ENCODE measurements at regions not wholly inside any gene's neighbourhood (a gene's known extent, or its start where the extent isn't known, plus 50 kb on each side); places are given as distances from the start of the nearest gene placed in this dataset.

GRCh38 chr13:73413656-73414055, 354.9 kb downstream of the KLF5 start:
- Histone ChIP-seq H3K4me2 (ENCODE audit: low read length) (no peak overlapping the region), H3K27ac (ENCODE audit: low read depth, low read length) (no peak overlapping the region), H3K4me1 (ENCODE audit: insufficient read depth, low read length) (no peaks in the 10 kb centered on the region), H3K4me3 (ENCODE audit: insufficient read depth, low read depth, low read length) (no peak overlapping the region), H3K27me3 (ENCODE audit: insufficient read depth, low read length) (no peaks in the 10 kb centered on the region), H3K9me3 (ENCODE audit: insufficient read depth, low read depth, low read length) (no peaks in the 10 kb centered on the region), H3K36me3 (ENCODE audit: insufficient read depth, low read length) (no peaks in the 10 kb centered on the region), H3K9ac (ENCODE audit: low read length) (no peak overlapping the region), H2AFZ (ENCODE audit: low read depth, low read length) (no peak overlapping the region), H4K20me1 (ENCODE audit: insufficient read depth, low read length) (no peaks in the 10 kb centered on the region), H3K79me2 (ENCODE audit: insufficient read depth, low read length) (no peaks in the 10 kb centered on the region)
- FAIRE-seq (no peak), DNase-seq (ENCODE audit: low read depth) (no peak)
- Mint-ChIP-seq H3K4me1 (ENCODE audit: low read depth, unreplicated experiment) (peaks cover 9% of the 10 kb centered on the region), H3K9me3 (ENCODE audit: unreplicated experiment) (no peaks in the 10 kb centered on the region), H3K27ac (ENCODE audit: unreplicated experiment) (no peak overlapping the region), H3K27me3 (ENCODE audit: low read depth, unreplicated experiment) (no peaks in the 10 kb centered on the region), H3K4me3 (ENCODE audit: unreplicated experiment) (no peak overlapping the region), H3K36me3 (ENCODE audit: low read depth, unreplicated experiment) (no peaks in the 10 kb centered on the region)
- TF ChIP-seq EZH2 (IDR thresholded peaks at IDR 0.05; ENCODE audit: insufficient read depth, low read length) (no peak), CTCF (IDR thresholded peaks at IDR 0.05; ENCODE audit: insufficient read depth, low read depth, low read length) (no peak)

- H3K79me2 ChIP-seq (ENCODE audit: insufficient read depth, low read length): no peaks in the 10 kb centered on the region
- H3K27me3 Mint-ChIP-seq (ENCODE audit: low read depth, unreplicated experiment): no peaks in the 10 kb centered on the region
- no peak overlapping the region for H2AFZ ChIP-seq (ENCODE audit: low read depth, low read length)
- H3K4me3 Mint-ChIP-seq (ENCODE audit: unreplicated experiment): no peak overlapping the region
- TF ChIP-seq CTCF (IDR thresholded peaks at IDR 0.05; ENCODE audit: insufficient read depth, low read depth, low read length): no peak
- TF ChIP-seq EZH2 (IDR thresholded peaks at IDR 0.05; ENCODE audit: insufficient read depth, low read length): no peak
- H3K4me3 ChIP-seq (ENCODE audit: insufficient read depth, low read depth, low read length): no peak overlapping the region
- no peaks in the 10 kb centered on the region for H3K27me3 ChIP-seq (ENCODE audit: insufficient read depth, low read length)
- no peak for FAIRE-seq
- peaks cover 9% of the 10 kb centered on the region for H3K4me1 Mint-ChIP-seq (ENCODE audit: low read depth, unreplicated experiment)
- no peak overlapping the region for H3K27ac Mint-ChIP-seq (ENCODE audit: unreplicated experiment)
- no peak overlapping the region for H3K9ac ChIP-seq (ENCODE audit: low read length)
- H3K36me3 Mint-ChIP-seq (ENCODE audit: low read depth, unreplicated experiment): no peaks in the 10 kb centered on the region
- H3K27ac ChIP-seq (ENCODE audit: low read depth, low read length): no peak overlapping the region
- H4K20me1 ChIP-seq (ENCODE audit: insufficient read depth, low read length): no peaks in the 10 kb centered on the region
- no peaks in the 10 kb centered on the region for H3K4me1 ChIP-seq (ENCODE audit: insufficient read depth, low read length)
- no peaks in the 10 kb centered on the region for H3K36me3 ChIP-seq (ENCODE audit: insufficient read depth, low read length)
- H3K9me3 Mint-ChIP-seq (ENCODE audit: unreplicated experiment): no peaks in the 10 kb centered on the region
- no peak overlapping the region for H3K4me2 ChIP-seq (ENCODE audit: low read length)
- DNase-seq (ENCODE audit: low read depth): no peak
- H3K9me3 ChIP-seq (ENCODE audit: insufficient read depth, low read depth, low read length): no peaks in the 10 kb centered on the region
These were observed 354.1 kb downstream of the KLF5 start for GRCh38 chr13:73412933-73413332.

DNA sequence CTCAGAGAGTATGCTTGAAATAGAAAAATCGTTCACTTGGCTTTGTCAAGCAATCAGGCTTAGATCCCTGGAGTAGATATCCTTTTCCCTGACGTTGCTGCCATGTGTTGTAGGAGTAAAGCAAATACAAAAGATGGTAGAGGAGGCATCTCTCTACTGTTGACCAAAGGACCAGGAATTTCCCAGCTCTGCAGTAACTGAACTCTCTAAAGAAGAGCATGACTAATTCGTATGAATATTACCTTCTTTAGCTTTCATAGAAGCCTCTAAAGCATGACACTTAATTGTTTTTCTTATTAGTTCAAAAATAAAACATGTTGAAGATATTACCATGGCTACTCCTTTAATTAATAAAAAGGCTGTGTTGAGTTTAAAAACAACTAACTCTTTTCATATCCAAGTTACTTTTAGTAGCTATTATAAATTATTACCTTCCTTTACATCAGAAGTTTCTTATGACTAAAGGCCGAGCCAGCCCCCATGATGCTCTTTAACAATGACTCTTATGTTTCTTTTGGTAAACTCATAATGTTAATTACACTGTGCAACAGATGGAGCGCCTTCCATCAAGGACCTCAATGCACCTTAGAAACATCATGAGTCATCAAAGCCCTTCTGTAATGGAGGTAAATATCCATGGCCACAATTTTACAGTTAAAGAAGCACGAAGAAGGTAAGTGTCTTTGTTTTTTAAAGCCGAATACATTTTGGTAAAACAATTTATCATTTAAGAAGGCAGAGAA, 352.4 kb downstream of the KLF5 start:
- H3K9me3 Mint-ChIP-seq (ENCODE audit: unreplicated experiment): no peaks in the 10 kb centered on the region
- Histone ChIP-seq H3K4me2 (ENCODE audit: low read length) (no peak overlapping the region), H3K4me1 (ENCODE audit: insufficient read depth, low read length) (no peaks in the 10 kb centered on the region), H4K20me1 (ENCODE audit: insufficient read depth, low read length) (no peaks in the 10 kb centered on the region), H3K79me2 (ENCODE audit: insufficient read depth, low read length) (no peaks in the 10 kb centered on the region), H3K27me3 (ENCODE audit: insufficient read depth, low read length) (no peaks in the 10 kb centered on the region), H3K4me3 (ENCODE audit: insufficient read depth, low read depth, low read length) (no peak overlapping the region), H3K9me3 (ENCODE audit: insufficient read depth, low read depth, low read length) (no peaks in the 10 kb centered on the region), H3K27ac (ENCODE audit: low read depth, low read length) (no peak overlapping the region), H3K9ac (ENCODE audit: low read length) (no peak overlapping the region), H3K36me3 (ENCODE audit: insufficient read depth, low read length) (no peaks in the 10 kb centered on the region), H2AFZ (ENCODE audit: low read depth, low read length) (no peak overlapping the region)
- TF ChIP-seq EZH2 (IDR thresholded peaks at IDR 0.05; ENCODE audit: insufficient read depth, low read length) (no peak), CTCF (IDR thresholded peaks at IDR 0.05; ENCODE audit: insufficient read depth, low read depth, low read length) (no peak)
- peaks cover 7% of the 10 kb centered on the region for H3K4me1 Mint-ChIP-seq (ENCODE audit: low read depth, unreplicated experiment)
- no peak for DNase-seq (ENCODE audit: low read depth)
- H3K4me3 Mint-ChIP-seq (ENCODE audit: unreplicated experiment): no peak overlapping the region
- FAIRE-seq: no peak
- no peak overlapping the region for H3K27ac Mint-ChIP-seq (ENCODE audit: unreplicated experiment)
- no peaks in the 10 kb centered on the region for H3K36me3 Mint-ChIP-seq (ENCODE audit: low read depth, unreplicated experiment)
- no peaks in the 10 kb centered on the region for H3K27me3 Mint-ChIP-seq (ENCODE audit: low read depth, unreplicated experiment)
